B cell (primary cell): ENCODE measurements at regions not wholly inside any gene's neighbourhood (a gene's known extent, or its start where the extent isn't known, plus 50 kb on each side); places are given as distances from the start of the nearest gene placed in this dataset.

Source experiments
- CTCF ChIP-seq: fragments of 200-600 bp; IDR thresholded peaks from one replicate; pipeline ENCODE4 v1.8.0; 2022; ENCODE audit warnings: antibody characterized with exemption, mild to moderate bottlenecking
- EZH2 ChIP-seq: IDR thresholded peaks from 2 replicates; pipeline ENCODE4 v1.6.1; 2012; ENCODE audit warnings: borderline replicate concordance, low read depth, mild to moderate bottlenecking, moderate library complexity, low read length; ENCODE audit not compliant: insufficient read depth, poor library complexity, severe bottlenecking

- no peak for TF ChIP-seq CTCF
- TF ChIP-seq EZH2, result no peak
These were observed 286.2 kb downstream of the GRB14 start for GRCh38 chr2:164335128-164335527.
